ENCODE measurements at regions not wholly inside any gene's neighbourhood (a gene's known extent, or its start where the extent isn't known, plus 50 kb on each side); places are given as distances from the start of the nearest gene placed in this dataset.

DNA sequence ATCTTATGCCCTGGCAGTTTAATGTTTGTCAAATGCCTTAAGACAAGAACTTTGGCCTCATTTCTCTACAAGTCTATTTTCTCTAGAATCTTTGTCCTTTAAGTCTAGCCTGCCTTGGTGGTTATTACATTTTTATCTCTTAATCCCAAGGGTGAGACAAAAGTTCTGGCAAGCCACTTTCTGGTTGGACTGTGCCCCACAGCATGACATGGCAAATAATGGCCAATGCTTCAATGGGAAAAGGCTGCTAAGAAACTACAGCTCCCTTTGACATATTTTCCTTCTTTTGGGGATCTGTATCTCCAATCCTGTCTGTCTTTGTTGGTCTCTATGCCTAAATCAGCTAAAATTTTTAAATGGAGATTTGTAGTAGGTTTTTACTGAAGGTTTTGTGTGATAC is 181.6 kb upstream of the MBNL1 start:
- Histone ChIP-seq H3K79me2 (ENCODE audit: low read length) (no peaks in the 10 kb centered on the region), H3K9me2 (replicated peaks; ENCODE audit: insufficient read depth, low read length) (no peaks in the 10 kb centered on the region), H3K4me2 (ENCODE audit: low read depth, low read length) (no peak overlapping the region), H3K9ac (ENCODE audit: low read length) (no peak overlapping the region), H3K9me3 (replicated peaks; ENCODE audit: insufficient read depth, low read length) (no peaks in the 10 kb centered on the region), H3K27ac (ENCODE audit: low read length) (no peak overlapping the region), H3K4me1 (ENCODE audit: low read length) (no peaks in the 10 kb centered on the region), H3K4me3 (ENCODE audit: low read length) (no peak overlapping the region), H2AFZ (ENCODE audit: low read length) (no peak overlapping the region), H4K20me1 (ENCODE audit: insufficient read depth, low read length) (no peaks in the 10 kb centered on the region), H3K36me3 (replicated peaks; ENCODE audit: insufficient read depth, low read length) (no peaks in the 10 kb centered on the region), H3K27me3 (replicated peaks; ENCODE audit: insufficient read depth, low read length) (no peaks in the 10 kb centered on the region), H3F3A (ENCODE audit: insufficient read depth, low read length) (no peaks in the 10 kb centered on the region)
- TF ChIP-seq EZH2phosphoT487 (IDR thresholded peaks at IDR 0.05; ENCODE audit: low read length) (no peak), EZH2 (optimal IDR thresholded peaks at IDR 0.05; ENCODE audit: low read depth, low read length) (no peak)
- TF ChIP-seq, protein P1, sequence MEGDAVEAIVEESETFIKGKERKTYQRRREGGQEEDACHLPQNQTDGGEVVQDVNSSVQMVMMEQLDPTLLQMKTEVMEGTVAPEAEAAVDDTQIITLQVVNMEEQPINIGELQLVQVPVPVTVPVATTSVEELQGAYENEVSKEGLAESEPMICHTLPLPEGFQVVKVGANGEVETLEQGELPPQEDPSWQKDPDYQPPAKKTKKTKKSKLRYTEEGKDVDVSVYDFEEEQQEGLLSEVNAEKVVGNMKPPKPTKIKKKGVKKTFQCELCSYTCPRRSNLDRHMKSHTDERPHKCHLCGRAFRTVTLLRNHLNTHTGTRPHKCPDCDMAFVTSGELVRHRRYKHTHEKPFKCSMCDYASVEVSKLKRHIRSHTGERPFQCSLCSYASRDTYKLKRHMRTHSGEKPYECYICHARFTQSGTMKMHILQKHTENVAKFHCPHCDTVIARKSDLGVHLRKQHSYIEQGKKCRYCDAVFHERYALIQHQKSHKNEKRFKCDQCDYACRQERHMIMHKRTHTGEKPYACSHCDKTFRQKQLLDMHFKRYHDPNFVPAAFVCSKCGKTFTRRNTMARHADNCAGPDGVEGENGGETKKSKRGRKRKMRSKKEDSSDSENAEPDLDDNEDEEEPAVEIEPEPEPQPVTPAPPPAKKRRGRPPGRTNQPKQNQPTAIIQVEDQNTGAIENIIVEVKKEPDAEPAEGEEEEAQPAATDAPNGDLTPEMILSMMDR (IDR thresholded peaks at IDR 0.05; ENCODE audit: low read length): no peak
- no peak for DNase-seq

GRCh38 chr3:152089528-152089927 is 179.2 kb upstream of the MBNL1 start:
- TF ChIP-seq, protein P1 (IDR thresholded peaks at IDR 0.05; ENCODE audit: low read length): no peak
- no peak for TF ChIP-seq EZH2phosphoT487 (IDR thresholded peaks at IDR 0.05; ENCODE audit: low read length)
- no peak for TF ChIP-seq EZH2 (optimal IDR thresholded peaks at IDR 0.05; ENCODE audit: low read depth, low read length)
- no peaks in the 10 kb centered on the region for H3K36me3 ChIP-seq (replicated peaks; ENCODE audit: insufficient read depth, low read length)
- no peak for DNase-seq
- H3K9me2 ChIP-seq (replicated peaks; ENCODE audit: insufficient read depth, low read length): no peaks in the 10 kb centered on the region
- H3K4me2 ChIP-seq (ENCODE audit: low read depth, low read length): no peak overlapping the region
- H3K9ac ChIP-seq (ENCODE audit: low read length): no peak overlapping the region
- H3K27ac ChIP-seq (ENCODE audit: low read length): no peak overlapping the region
- no peaks in the 10 kb centered on the region for H4K20me1 ChIP-seq (ENCODE audit: insufficient read depth, low read length)
- H3K9me3 ChIP-seq (replicated peaks; ENCODE audit: insufficient read depth, low read length): no peaks in the 10 kb centered on the region
- no peaks in the 10 kb centered on the region for H3F3A ChIP-seq (ENCODE audit: insufficient read depth, low read length)
- H3K79me2 ChIP-seq (ENCODE audit: low read length): no peaks in the 10 kb centered on the region
- H2AFZ ChIP-seq (ENCODE audit: low read length): no peak overlapping the region
- no peaks in the 10 kb centered on the region for H3K4me1 ChIP-seq (ENCODE audit: low read length)
- no peaks in the 10 kb centered on the region for H3K27me3 ChIP-seq (replicated peaks; ENCODE audit: insufficient read depth, low read length)
- H3K4me3 ChIP-seq (ENCODE audit: low read length): no peak overlapping the region

DNA sequence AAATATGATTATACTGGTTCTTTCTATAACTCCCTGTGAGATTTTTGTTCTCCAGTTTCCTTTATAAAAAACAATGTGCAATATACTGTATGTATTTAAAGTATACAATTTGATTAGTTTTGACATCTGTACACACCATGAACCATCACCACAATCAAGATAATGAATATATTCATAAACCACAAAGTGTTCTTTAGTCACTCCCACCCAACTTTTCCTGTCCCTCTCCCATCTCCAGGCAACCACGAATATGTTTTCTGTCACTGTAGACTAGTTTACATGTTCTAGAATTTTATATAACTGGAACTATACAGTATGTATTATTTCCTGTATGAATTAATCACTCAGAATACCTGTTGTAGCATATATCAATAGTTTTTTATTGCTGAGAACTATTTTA is 177.0 kb upstream of the MBNL1 start:
- H4K20me1 ChIP-seq (ENCODE audit: insufficient read depth, low read length): no peaks in the 10 kb centered on the region
- no peak overlapping the region for H3K27ac ChIP-seq (ENCODE audit: low read length)
- H3K36me3 ChIP-seq (replicated peaks; ENCODE audit: insufficient read depth, low read length): no peaks in the 10 kb centered on the region
- H3K4me1 ChIP-seq (ENCODE audit: low read length): no peaks in the 10 kb centered on the region
- H3K4me3 ChIP-seq (ENCODE audit: low read length): no peak overlapping the region
- H3K27me3 ChIP-seq (replicated peaks; ENCODE audit: insufficient read depth, low read length): no peaks in the 10 kb centered on the region
- no peaks in the 10 kb centered on the region for H3F3A ChIP-seq (ENCODE audit: insufficient read depth, low read length)
- H3K4me2 ChIP-seq (ENCODE audit: low read depth, low read length): no peak overlapping the region
- H3K9ac ChIP-seq (ENCODE audit: low read length): no peak overlapping the region
- H2AFZ ChIP-seq (ENCODE audit: low read length): no peak overlapping the region
- DNase-seq: no peak
- no peaks in the 10 kb centered on the region for H3K79me2 ChIP-seq (ENCODE audit: low read length)
- H3K9me3 ChIP-seq (replicated peaks; ENCODE audit: insufficient read depth, low read length): no peaks in the 10 kb centered on the region
- TF ChIP-seq EZH2 (optimal IDR thresholded peaks at IDR 0.05; ENCODE audit: low read depth, low read length): no peak
- TF ChIP-seq EZH2phosphoT487 (IDR thresholded peaks at IDR 0.05; ENCODE audit: low read length): no peak
- TF ChIP-seq, protein P1 (IDR thresholded peaks at IDR 0.05; ENCODE audit: low read length): no peak
- no peaks in the 10 kb centered on the region for H3K9me2 ChIP-seq (replicated peaks; ENCODE audit: insufficient read depth, low read length)

Measured in MM.1S (cell line).